ENCODE measurements at regions not wholly inside any gene's neighbourhood (a gene's known extent, or its start where the extent isn't known, plus 50 kb on each side); places are given as distances from the start of the nearest gene placed in this dataset.
"Not testable (repeated sequence)": the region's sequence is repeated elsewhere in the genome, so short reads cannot be mapped to it uniquely, and the experiment has no call there.

- DNase-seq = no peak
- TF ChIP-seq POLR2A (IDR thresholded peaks at IDR 0.05; ENCODE audit: low read length) (no peak), GATA1 (IDR thresholded peaks at IDR 0.05; ENCODE audit: low read depth, low read length) (no peak)
Observed at GRCh38 chr4:181046809-181047208, 1196.4 kb upstream of the TENM3 start.

GRCh38 chr4:181051931-181052330, 1191.3 kb upstream of the TENM3 start:
- DNase-seq = no peak
- TF ChIP-seq GATA1 (IDR thresholded peaks at IDR 0.05; ENCODE audit: low read depth, low read length) = no peak
- no peak for TF ChIP-seq POLR2A (IDR thresholded peaks at IDR 0.05; ENCODE audit: low read length)

- TF ChIP-seq GATA1 (IDR thresholded peaks at IDR 0.05; ENCODE audit: low read depth, low read length) (no peak), POLR2A (IDR thresholded peaks at IDR 0.05; ENCODE audit: low read length) (no peak)
Observed at GRCh38 chr4:181061787-181062186, 1181.4 kb upstream of the TENM3 start.

GRCh38 chr4:181063212-181063611, 1180.0 kb upstream of the TENM3 start:
- DNase-seq = no peak
- TF ChIP-seq GATA1 (IDR thresholded peaks at IDR 0.05; ENCODE audit: low read depth, low read length) (no peak), POLR2A (IDR thresholded peaks at IDR 0.05; ENCODE audit: low read length) (no peak)

More at GRCh38 chr4:181061787-181062186, 1181.4 kb upstream of the TENM3 start:
- no peak for DNase-seq

- no peak for DNase-seq
- TF ChIP-seq POLR2A (IDR thresholded peaks at IDR 0.05; ENCODE audit: low read length) (no peak), GATA1 (IDR thresholded peaks at IDR 0.05; ENCODE audit: low read depth, low read length) (no peak)
Observed at GRCh38 chr4:181077341-181077740, 1165.9 kb upstream of the TENM3 start.

- no peak for DNase-seq
- TF ChIP-seq POLR2A (IDR thresholded peaks at IDR 0.05; ENCODE audit: low read length) (no peak), GATA1 (IDR thresholded peaks at IDR 0.05; ENCODE audit: low read depth, low read length) (no peak)
Observed at GRCh38 chr4:181078196-181078595, 1165.0 kb upstream of the TENM3 start.

- no peak for DNase-seq
- no peak for TF ChIP-seq GATA1 (IDR thresholded peaks at IDR 0.05; ENCODE audit: low read depth, low read length)
- TF ChIP-seq POLR2A (IDR thresholded peaks at IDR 0.05; ENCODE audit: low read length) = no peak
Observed at GRCh38 chr4:181083757-181084361, 1159.3 kb upstream of the TENM3 start.

GRCh38 chr4:181085557-181085956, 1157.6 kb upstream of the TENM3 start:
- TF ChIP-seq GATA1 (IDR thresholded peaks at IDR 0.05; ENCODE audit: low read depth, low read length) = no peak
- no peak for TF ChIP-seq POLR2A (IDR thresholded peaks at IDR 0.05; ENCODE audit: low read length)
- no peak for DNase-seq

- no peak for DNase-seq
- TF ChIP-seq GATA1 (IDR thresholded peaks at IDR 0.05; ENCODE audit: low read depth, low read length) (no peak), POLR2A (IDR thresholded peaks at IDR 0.05; ENCODE audit: low read length) (no peak)
Observed at GRCh38 chr4:181105487-181105886, 1137.7 kb upstream of the TENM3 start.

- TF ChIP-seq POLR2A (IDR thresholded peaks at IDR 0.05; ENCODE audit: low read length) = no peak
- TF ChIP-seq GATA1 (IDR thresholded peaks at IDR 0.05; ENCODE audit: low read depth, low read length) = no peak
- DNase-seq = no peak
Observed at GRCh38 chr4:181106398-181106797, 1136.8 kb upstream of the TENM3 start.

GRCh38 chr4:181108237-181108636, 1135.0 kb upstream of the TENM3 start:
- no peak for TF ChIP-seq GATA1 (IDR thresholded peaks at IDR 0.05; ENCODE audit: low read depth, low read length)
- no peak for TF ChIP-seq POLR2A (IDR thresholded peaks at IDR 0.05; ENCODE audit: low read length)
- DNase-seq = no peak

GRCh38 chr4:181119186-181119585, 1124.0 kb upstream of the TENM3 start:
- no peak for TF ChIP-seq POLR2A (IDR thresholded peaks at IDR 0.05; ENCODE audit: low read length)
- no peak for TF ChIP-seq GATA1 (IDR thresholded peaks at IDR 0.05; ENCODE audit: low read depth, low read length)
- no peak for DNase-seq

GRCh38 chr4:181121733-181122132, 1121.5 kb upstream of the TENM3 start:
- DNase-seq = no peak
- TF ChIP-seq GATA1 (IDR thresholded peaks at IDR 0.05; ENCODE audit: low read depth, low read length) (no peak), POLR2A (IDR thresholded peaks at IDR 0.05; ENCODE audit: low read length) (no peak)

- TF ChIP-seq GATA1 (IDR thresholded peaks at IDR 0.05; ENCODE audit: low read depth, low read length) = no peak
- no peak for TF ChIP-seq POLR2A (IDR thresholded peaks at IDR 0.05; ENCODE audit: low read length)
- DNase-seq = no peak
Observed at GRCh38 chr4:181127171-181127570, 1116.0 kb upstream of the TENM3 start.

GRCh38 chr4:181130317-181130716, 1112.9 kb upstream of the TENM3 start:
- DNase-seq = not testable (repeated sequence)

GRCh38 chr4:181137351-181137750, 1105.9 kb upstream of the TENM3 start:
- no peak for DNase-seq
- TF ChIP-seq GATA1 (IDR thresholded peaks at IDR 0.05; ENCODE audit: low read depth, low read length) (no peak), POLR2A (IDR thresholded peaks at IDR 0.05; ENCODE audit: low read length) (no peak)

Data from erythroblast (primary cell).